NCI-H187 treated with DMSO at 0.1 percent for 48 hours (cell line): ENCODE measurements at regions not wholly inside any gene's neighbourhood (a gene's known extent, or its start where the extent isn't known, plus 50 kb on each side); places are given as distances from the start of the nearest gene placed in this dataset.

ENCODE experiments used
- DNase-seq: peaks from one replicate; lab custom pipeline; 2025; lab: John Stamatoyannopoulos, UW

GRCh38 chr18:7415081-7415894 is 151.8 kb upstream of the PTPRM start:
- no peak for DNase-seq

GRCh38 chr18:7417727-7418126 is 149.4 kb upstream of the PTPRM start:
- no peak for DNase-seq

- no peak for DNase-seq
Measured at GRCh38 chr18:7429831-7430230, 137.3 kb upstream of the PTPRM start.

GRCh38 chr18:7436166-7436565 is 130.9 kb upstream of the PTPRM start:
- no peak for DNase-seq

GRCh38 chr18:7437870-7438269 is 129.2 kb upstream of the PTPRM start:
- DNase-seq, result no peak

GRCh38 chr18:7438646-7439045 is 128.5 kb upstream of the PTPRM start:
- DNase-seq, result no peak

GRCh38 chr18:7447318-7448028 is 119.6 kb upstream of the PTPRM start:
- no peak for DNase-seq

GRCh38 chr18:7452331-7452730 is 114.8 kb upstream of the PTPRM start:
- no peak for DNase-seq

GRCh38 chr18:7454429-7454828 is 112.7 kb upstream of the PTPRM start:
- no peak for DNase-seq

GRCh38 chr18:7456376-7456775 is 110.7 kb upstream of the PTPRM start:
- no peak for DNase-seq

GRCh38 chr18:7457262-7457661 is 109.9 kb upstream of the PTPRM start:
- no peak for DNase-seq

- DNase-seq, result no peak
Measured at GRCh38 chr18:7458884-7459283, 108.2 kb upstream of the PTPRM start.

- no peak for DNase-seq
Measured at GRCh38 chr18:7459851-7460770, 107.0 kb upstream of the PTPRM start.

GRCh38 chr18:7464245-7464966 is 102.7 kb upstream of the PTPRM start:
- DNase-seq, result no peak

- no peak for DNase-seq
Measured at GRCh38 chr18:7466190-7466589, 100.9 kb upstream of the PTPRM start.

- DNase-seq, result peak; percentile 72
Measured at GRCh38 chr18:7467708-7468466, 99.2 kb upstream of the PTPRM start.

- DNase-seq, result no peak
Measured at GRCh38 chr18:7470101-7470500, 97.0 kb upstream of the PTPRM start.

GRCh38 chr18:7470503-7470902 is 96.6 kb upstream of the PTPRM start:
- DNase-seq, result no peak

GRCh38 chr18:7476386-7476785 is 90.7 kb upstream of the PTPRM start:
- no peak for DNase-seq

- DNase-seq, result no peak
Measured at GRCh38 chr18:7479756-7480155, 87.4 kb upstream of the PTPRM start.

GRCh38 chr18:7480879-7481278 is 86.2 kb upstream of the PTPRM start:
- DNase-seq, result no peak
